ENCODE measurements at regions not wholly inside any gene's neighbourhood (a gene's known extent, or its start where the extent isn't known, plus 50 kb on each side); places are given as distances from the start of the nearest gene placed in this dataset.

GRCh38 chr7:109126404-109127050 is 556.9 kb downstream of the DNAJB9 start:
- Histone ChIP-seq H3K4me1 (ENCODE audit: insufficient read depth, low read length) (no peaks in the 10 kb centered on the region), H3F3A (ENCODE audit: low read length, unreplicated experiment) (no peaks in the 10 kb centered on the region), H3K79me2 (ENCODE audit: low read length) (no peaks in the 10 kb centered on the region), H2AFZ (ENCODE audit: low read length) (no peak overlapping the region), H3K4me2 (ENCODE audit: low read length) (no peak overlapping the region), H3K9me3 (ENCODE audit: low read length) (no peaks in the 10 kb centered on the region), H3K9ac (ENCODE audit: low read length) (no peak overlapping the region), H3K27ac (ENCODE audit: low read length) (no peak overlapping the region), H3K9me2 (replicated peaks; ENCODE audit: low read length) (no peaks in the 10 kb centered on the region), H4K20me1 (ENCODE audit: low read length) (no peaks in the 10 kb centered on the region), H3K36me3 (ENCODE audit: low read depth, low read length) (no peaks in the 10 kb centered on the region), H3K27me3 (ENCODE audit: low read length) (no peaks in the 10 kb centered on the region), H3K4me3 (ENCODE audit: low read length) (no peak overlapping the region)
- BruUV-seq (replicated peaks) = no TSS peak
- POLR2A ChIA-PET (ENCODE audit: unreplicated experiment) = interaction anchor here (0.6 kb wide), 1 partner anchor 899 kb away, joined by 5 read pairs; no protein-coding TSS in a partner anchor
- DNase-seq (no peak), ATAC-seq (peak; percentile 49)
- CTCF ChIA-PET = no interaction called here
- intact Hi-C loops (cut with micrococcal nuclease) = no loop called here
- TF ChIP-seq EZH2 (IDR thresholded peaks at IDR 0.05; ENCODE audit: low read length, unreplicated experiment) (no peak), EZH2phosphoT487 (IDR thresholded peaks at IDR 0.05; ENCODE audit: borderline replicate concordance, low read length) (no peak), CTCF (conservative IDR thresholded peaks at IDR 0.05; ENCODE audit: low read depth, low read length) (no peak)

- H3K4me3 ChIP-seq (ENCODE audit: low read length) = no peak overlapping the region
- H3K4me1 ChIP-seq (ENCODE audit: insufficient read depth, low read length) = no peaks in the 10 kb centered on the region
- H3K4me2 ChIP-seq (ENCODE audit: low read length) = no peak overlapping the region
- CTCF ChIA-PET = no interaction called here
- no peaks in the 10 kb centered on the region for H3F3A ChIP-seq (ENCODE audit: low read length, unreplicated experiment)
- no peaks in the 10 kb centered on the region for H4K20me1 ChIP-seq (ENCODE audit: low read length)
- POLR2A ChIA-PET (ENCODE audit: unreplicated experiment) = no interaction called here
- no peak overlapping the region for H2AFZ ChIP-seq (ENCODE audit: low read length)
- intact Hi-C loops (cut with micrococcal nuclease) = no loop called here
- BruUV-seq (replicated peaks) = no TSS peak
- no peaks in the 10 kb centered on the region for H3K9me2 ChIP-seq (replicated peaks; ENCODE audit: low read length)
- no peak overlapping the region for H3K9ac ChIP-seq (ENCODE audit: low read length)
- no peak overlapping the region for H3K27ac ChIP-seq (ENCODE audit: low read length)
- DNase-seq (no peak), ATAC-seq (no peak)
- H3K9me3 ChIP-seq (ENCODE audit: low read length) = no peaks in the 10 kb centered on the region
- H3K79me2 ChIP-seq (ENCODE audit: low read length) = no peaks in the 10 kb centered on the region
- H3K27me3 ChIP-seq (ENCODE audit: low read length) = no peaks in the 10 kb centered on the region
- no peaks in the 10 kb centered on the region for H3K36me3 ChIP-seq (ENCODE audit: low read depth, low read length)
- no peak for TF ChIP-seq EZH2phosphoT487 (IDR thresholded peaks at IDR 0.05; ENCODE audit: borderline replicate concordance, low read length)
- TF ChIP-seq CTCF (conservative IDR thresholded peaks at IDR 0.05; ENCODE audit: low read depth, low read length) = no peak
- TF ChIP-seq EZH2 (IDR thresholded peaks at IDR 0.05; ENCODE audit: low read length, unreplicated experiment) = no peak
These were observed 557.5 kb downstream of the DNAJB9 start for GRCh38 chr7:109127145-109127544.

- Histone ChIP-seq H3K4me2 (ENCODE audit: low read length) (no peak overlapping the region), H3K79me2 (ENCODE audit: low read length) (no peaks in the 10 kb centered on the region), H2AFZ (ENCODE audit: low read length) (no peak overlapping the region), H3K9me3 (ENCODE audit: low read length) (no peaks in the 10 kb centered on the region), H3K9me2 (replicated peaks; ENCODE audit: low read length) (no peaks in the 10 kb centered on the region), H3K27me3 (ENCODE audit: low read length) (no peaks in the 10 kb centered on the region), H3K4me1 (ENCODE audit: insufficient read depth, low read length) (no peaks in the 10 kb centered on the region), H3K4me3 (ENCODE audit: low read length) (no peak overlapping the region), H3F3A (ENCODE audit: low read length, unreplicated experiment) (no peaks in the 10 kb centered on the region), H3K27ac (ENCODE audit: low read length) (no peak overlapping the region), H4K20me1 (ENCODE audit: low read length) (no peaks in the 10 kb centered on the region), H3K9ac (ENCODE audit: low read length) (no peak overlapping the region), H3K36me3 (ENCODE audit: low read depth, low read length) (no peaks in the 10 kb centered on the region)
- ChIA-PET POLR2A (ENCODE audit: unreplicated experiment) (no interaction called here), CTCF (no interaction called here)
- intact Hi-C loops (cut with micrococcal nuclease) = no loop called here
- DNase-seq = no peak
- TF ChIP-seq CTCF (conservative IDR thresholded peaks at IDR 0.05; ENCODE audit: low read depth, low read length) = no peak
- no peak for TF ChIP-seq EZH2 (IDR thresholded peaks at IDR 0.05; ENCODE audit: low read length, unreplicated experiment)
- no peak for TF ChIP-seq EZH2phosphoT487 (IDR thresholded peaks at IDR 0.05; ENCODE audit: borderline replicate concordance, low read length)
- no TSS peak for BruUV-seq (replicated peaks)
- no peak for ATAC-seq
These were observed 561.5 kb downstream of the DNAJB9 start for GRCh38 chr7:109131141-109131540.

Measured in PC-3 (cell line).